ENCODE measurements at regions not wholly inside any gene's neighbourhood (a gene's known extent, or its start where the extent isn't known, plus 50 kb on each side); places are given as distances from the start of the nearest gene placed in this dataset.

DNA sequence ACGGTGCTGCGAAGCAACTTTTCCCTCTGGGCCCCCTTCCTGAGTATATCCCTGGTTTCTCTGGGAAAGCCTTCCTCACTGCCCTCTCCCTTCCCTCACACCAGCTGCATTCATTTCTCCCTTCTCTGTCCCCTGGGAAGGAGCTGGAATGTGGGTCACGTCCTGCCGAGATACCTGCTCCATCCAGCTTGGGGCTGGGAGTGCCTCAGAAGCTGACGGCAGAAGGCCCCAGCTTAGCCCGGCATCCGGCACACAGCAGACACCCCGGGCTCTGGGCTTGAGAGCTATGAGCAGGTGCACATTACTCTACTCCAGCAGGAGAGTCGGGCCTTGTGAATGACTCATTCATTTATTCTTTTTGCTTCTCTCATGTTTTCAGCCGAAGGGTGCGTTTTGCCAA is 170.6 kb downstream of the TEX29 start:
- H3K79me2 ChIP-seq (ENCODE audit: insufficient read depth, low read length), result no peaks in the 10 kb centered on the region
- no peak overlapping the region for H2AFZ ChIP-seq (ENCODE audit: low read depth, low read length)
- H3K9ac ChIP-seq (ENCODE audit: low read length), result no peak overlapping the region
- Mint-ChIP-seq H3K36me3 (ENCODE audit: low read depth, unreplicated experiment) (no peaks in the 10 kb centered on the region), H3K4me3 (ENCODE audit: unreplicated experiment) (no peak overlapping the region), H3K27ac (ENCODE audit: unreplicated experiment) (no peak overlapping the region), H3K9me3 (ENCODE audit: unreplicated experiment) (peaks cover 6% of the 10 kb centered on the region), H3K27me3 (ENCODE audit: low read depth, unreplicated experiment) (peaks cover 26% of the 10 kb centered on the region), H3K4me1 (ENCODE audit: low read depth, unreplicated experiment) (no peaks in the 10 kb centered on the region)
- FAIRE-seq, result no peak
- H3K9me3 ChIP-seq (ENCODE audit: insufficient read depth, low read depth, low read length), result peaks cover 4% of the 10 kb centered on the region
- H3K4me3 ChIP-seq (ENCODE audit: insufficient read depth, low read depth, low read length), result no peak overlapping the region
- no peaks in the 10 kb centered on the region for H4K20me1 ChIP-seq (ENCODE audit: insufficient read depth, low read length)
- H3K4me2 ChIP-seq (ENCODE audit: low read length), result no peak overlapping the region
- no peaks in the 10 kb centered on the region for H3K4me1 ChIP-seq (ENCODE audit: insufficient read depth, low read length)
- TF ChIP-seq, protein P1, sequence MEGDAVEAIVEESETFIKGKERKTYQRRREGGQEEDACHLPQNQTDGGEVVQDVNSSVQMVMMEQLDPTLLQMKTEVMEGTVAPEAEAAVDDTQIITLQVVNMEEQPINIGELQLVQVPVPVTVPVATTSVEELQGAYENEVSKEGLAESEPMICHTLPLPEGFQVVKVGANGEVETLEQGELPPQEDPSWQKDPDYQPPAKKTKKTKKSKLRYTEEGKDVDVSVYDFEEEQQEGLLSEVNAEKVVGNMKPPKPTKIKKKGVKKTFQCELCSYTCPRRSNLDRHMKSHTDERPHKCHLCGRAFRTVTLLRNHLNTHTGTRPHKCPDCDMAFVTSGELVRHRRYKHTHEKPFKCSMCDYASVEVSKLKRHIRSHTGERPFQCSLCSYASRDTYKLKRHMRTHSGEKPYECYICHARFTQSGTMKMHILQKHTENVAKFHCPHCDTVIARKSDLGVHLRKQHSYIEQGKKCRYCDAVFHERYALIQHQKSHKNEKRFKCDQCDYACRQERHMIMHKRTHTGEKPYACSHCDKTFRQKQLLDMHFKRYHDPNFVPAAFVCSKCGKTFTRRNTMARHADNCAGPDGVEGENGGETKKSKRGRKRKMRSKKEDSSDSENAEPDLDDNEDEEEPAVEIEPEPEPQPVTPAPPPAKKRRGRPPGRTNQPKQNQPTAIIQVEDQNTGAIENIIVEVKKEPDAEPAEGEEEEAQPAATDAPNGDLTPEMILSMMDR (IDR thresholded peaks at IDR 0.05; ENCODE audit: insufficient read depth, low read depth, low read length), result no peak
- no peak for TF ChIP-seq EZH2 (IDR thresholded peaks at IDR 0.05; ENCODE audit: insufficient read depth, low read length)
- no peak for DNase-seq (ENCODE audit: low read depth)
- H3K36me3 ChIP-seq (ENCODE audit: insufficient read depth, low read length), result no peaks in the 10 kb centered on the region
- peaks cover 3% of the 10 kb centered on the region for H3K27me3 ChIP-seq (ENCODE audit: insufficient read depth, low read length)
- no peak overlapping the region for H3K27ac ChIP-seq (ENCODE audit: low read depth, low read length)

DNA sequence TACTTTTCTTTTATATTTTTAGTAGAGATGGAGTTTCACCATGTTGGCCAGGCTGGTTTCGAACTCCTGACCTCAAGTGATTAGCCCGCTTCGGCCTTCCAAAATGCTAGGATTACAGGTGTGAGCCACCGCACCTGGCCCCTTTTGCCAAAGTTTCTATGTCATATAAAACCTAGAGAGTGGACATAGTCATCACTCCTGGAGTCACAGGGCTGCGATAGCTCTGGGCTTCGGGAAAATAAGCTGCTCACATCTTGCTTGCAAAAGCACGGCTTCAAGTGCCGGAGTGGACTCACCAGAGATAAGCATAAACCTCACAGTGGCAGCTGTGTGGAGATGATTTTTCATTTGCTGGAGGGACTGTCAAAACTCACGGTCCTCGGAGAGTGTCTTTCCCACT is 171.2 kb downstream of the TEX29 start:
- Histone ChIP-seq H3K36me3 (ENCODE audit: insufficient read depth, low read length) (no peaks in the 10 kb centered on the region), H4K20me1 (ENCODE audit: insufficient read depth, low read length) (no peaks in the 10 kb centered on the region), H2AFZ (ENCODE audit: low read depth, low read length) (no peak overlapping the region), H3K79me2 (ENCODE audit: insufficient read depth, low read length) (no peaks in the 10 kb centered on the region), H3K27me3 (ENCODE audit: insufficient read depth, low read length) (peaks cover 3% of the 10 kb centered on the region), H3K4me2 (ENCODE audit: low read length) (no peak overlapping the region), H3K4me1 (ENCODE audit: insufficient read depth, low read length) (no peaks in the 10 kb centered on the region), H3K9me3 (ENCODE audit: insufficient read depth, low read depth, low read length) (peaks cover 4% of the 10 kb centered on the region), H3K27ac (ENCODE audit: low read depth, low read length) (no peak overlapping the region), H3K9ac (ENCODE audit: low read length) (no peak overlapping the region), H3K4me3 (ENCODE audit: insufficient read depth, low read depth, low read length) (no peak overlapping the region)
- DNase-seq (ENCODE audit: low read depth) (no peak), FAIRE-seq (no peak)
- Mint-ChIP-seq H3K4me1 (ENCODE audit: low read depth, unreplicated experiment) (no peaks in the 10 kb centered on the region), H3K4me3 (ENCODE audit: unreplicated experiment) (no peak overlapping the region), H3K36me3 (ENCODE audit: low read depth, unreplicated experiment) (no peaks in the 10 kb centered on the region), H3K9me3 (ENCODE audit: unreplicated experiment) (peaks cover 7% of the 10 kb centered on the region), H3K27me3 (ENCODE audit: low read depth, unreplicated experiment) (peaks cover 28% of the 10 kb centered on the region), H3K27ac (ENCODE audit: unreplicated experiment) (no peak overlapping the region)
- no peak for TF ChIP-seq EZH2 (IDR thresholded peaks at IDR 0.05; ENCODE audit: insufficient read depth, low read length)
- TF ChIP-seq, protein P1 (IDR thresholded peaks at IDR 0.05; ENCODE audit: insufficient read depth, low read depth, low read length), result no peak

DNA sequence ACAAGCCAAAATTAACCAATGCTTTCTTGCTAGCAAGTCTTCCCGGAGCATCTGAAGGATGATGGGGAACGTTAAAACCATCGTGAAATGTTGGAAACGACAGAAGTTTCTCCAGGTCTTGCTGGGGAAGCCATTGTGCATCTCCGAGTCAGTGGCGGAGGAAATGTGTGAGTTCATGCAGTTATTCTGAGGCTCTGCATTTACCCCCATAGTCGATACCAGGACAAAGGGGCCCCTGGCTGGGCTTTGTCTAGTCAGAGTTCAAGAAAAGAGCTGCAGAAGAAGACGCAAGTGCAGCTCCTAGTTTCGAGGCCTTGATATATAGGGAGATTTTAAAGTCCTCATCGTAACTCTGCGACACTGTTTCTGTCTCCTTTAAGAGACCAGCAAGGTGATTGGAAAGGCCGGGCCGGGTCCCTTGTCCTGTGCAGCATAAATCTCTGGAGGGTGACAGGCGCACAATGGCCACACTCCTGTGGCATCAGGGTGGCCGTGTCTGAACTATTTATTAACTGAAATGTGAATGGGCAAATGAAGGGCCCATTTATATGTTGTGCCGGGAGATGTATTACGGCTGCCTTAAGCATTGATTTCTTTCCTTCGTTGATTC is 172.0 kb downstream of the TEX29 start:
- H3K4me3 Mint-ChIP-seq (ENCODE audit: unreplicated experiment), result no peak overlapping the region
- H3K27ac ChIP-seq (ENCODE audit: low read depth, low read length), result no peak overlapping the region
- peaks cover 6% of the 10 kb centered on the region for H3K9me3 Mint-ChIP-seq (ENCODE audit: unreplicated experiment)
- H3K27ac Mint-ChIP-seq (ENCODE audit: unreplicated experiment), result no peak overlapping the region
- no peaks in the 10 kb centered on the region for H3K4me1 ChIP-seq (ENCODE audit: insufficient read depth, low read length)
- no peak for FAIRE-seq
- no peaks in the 10 kb centered on the region for H3K36me3 ChIP-seq (ENCODE audit: insufficient read depth, low read length)
- no peak overlapping the region for H3K9ac ChIP-seq (ENCODE audit: low read length)
- no peaks in the 10 kb centered on the region for H3K36me3 Mint-ChIP-seq (ENCODE audit: low read depth, unreplicated experiment)
- H3K27me3 Mint-ChIP-seq (ENCODE audit: low read depth, unreplicated experiment), result peaks cover 28% of the 10 kb centered on the region
- no peak overlapping the region for H2AFZ ChIP-seq (ENCODE audit: low read depth, low read length)
- TF ChIP-seq, protein P1 (IDR thresholded peaks at IDR 0.05; ENCODE audit: insufficient read depth, low read depth, low read length), result no peak
- TF ChIP-seq EZH2 (IDR thresholded peaks at IDR 0.05; ENCODE audit: insufficient read depth, low read length), result no peak
- H3K27me3 ChIP-seq (ENCODE audit: insufficient read depth, low read length), result peaks cover 3% of the 10 kb centered on the region
- no peaks in the 10 kb centered on the region for H3K4me1 Mint-ChIP-seq (ENCODE audit: low read depth, unreplicated experiment)
- no peak for DNase-seq (ENCODE audit: low read depth)
- H3K4me3 ChIP-seq (ENCODE audit: insufficient read depth, low read depth, low read length), result no peak overlapping the region
- H3K9me3 ChIP-seq (ENCODE audit: insufficient read depth, low read depth, low read length), result peaks cover 4% of the 10 kb centered on the region
- H4K20me1 ChIP-seq (ENCODE audit: insufficient read depth, low read length), result no peaks in the 10 kb centered on the region
- H3K79me2 ChIP-seq (ENCODE audit: insufficient read depth, low read length), result no peaks in the 10 kb centered on the region
- H3K4me2 ChIP-seq (ENCODE audit: low read length), result no peak overlapping the region
